OCI-LY7 (cell line): ENCODE measurements at regions not wholly inside any gene's neighbourhood (a gene's known extent, or its start where the extent isn't known, plus 50 kb on each side); places are given as distances from the start of the nearest gene placed in this dataset.

Source experiments
- BruUV-seq: library from RNA; stranded (reverse); fragments of 400-500 nt; replicated peaks from 2 replicates; lab custom pipeline; 2021; lab: Mats Ljungman, UMichigan
- CTCF ChIA-PET: fragments of 300-600 bp; sonication (Branson Sonifier 250); formaldehyde crosslinking; loops from one replicate; lab custom pipeline; 2022; ENCODE audit warnings: antibody characterized with exemption; ENCODE audit not compliant: unreplicated experiment; lab: Charles Lee
- POLR2A ChIA-PET: fragments of 300-600 bp; sonication (Branson Sonifier 250); formaldehyde crosslinking; loops from one replicate; lab custom pipeline; 2022; ENCODE audit warnings: antibody characterized with exemption; lab: Charles Lee
- DNase-seq: peaks from one replicate; pipeline ENCODE4 v3.0.0-alpha.2; 2015; ENCODE audit warnings: low spot score
- H2AFZ ChIP-seq: fragments of 200-600 bp; sonication (generic), shearing (Covaris generic); 2 replicates; pipeline ENCODE4 v1.6.1; 2014; ENCODE audit warnings: mild to moderate bottlenecking, antibody characterized with exemption, low read length, moderate library complexity
- H3K27ac ChIP-seq: fragments of 200-600 bp; sonication (generic); 2 replicates; pipeline ENCODE4 v1.5.1; 2014; ENCODE audit warnings: mixed run types, low read depth, mild to moderate bottlenecking, moderate library complexity, low read length, inconsistent platforms; ENCODE audit not compliant: poor library complexity, severe bottlenecking
- H3K36me3 ChIP-seq: fragments of 200-600 bp; sonication (generic); 2 replicates; pipeline ENCODE4 v1.6.1; 2014; ENCODE audit warnings: mild to moderate bottlenecking, antibody characterized with exemption, low read length, moderate library complexity, mixed read lengths; ENCODE audit not compliant: insufficient read depth
- H3K4me1 ChIP-seq: fragments of 200-600 bp; sonication (generic); 2 replicates; pipeline ENCODE4 v1.5.1; 2014; ENCODE audit warnings: mild to moderate bottlenecking, low read length; ENCODE audit not compliant: insufficient read depth, poor library complexity, severe bottlenecking
- H3K4me2 ChIP-seq: fragments of 200-600 bp; sonication (generic); 2 replicates; pipeline ENCODE4 v1.6.1; 2014; ENCODE audit warnings: mild to moderate bottlenecking, low read length
- H3K4me3 ChIP-seq: fragments of 200-600 bp; sonication (generic); 2 replicates; pipeline ENCODE4 v1.5.1; 2014; ENCODE audit warnings: mild to moderate bottlenecking, low read depth, low read length; ENCODE audit not compliant: poor library complexity, severe bottlenecking
- H3K79me2 ChIP-seq: fragments of 200-600 bp; sonication (generic); 2 replicates; pipeline ENCODE4 v1.6.1; 2016; ENCODE audit warnings: low read depth, mild to moderate bottlenecking, low read length, moderate library complexity, mixed read lengths; ENCODE audit not compliant: insufficient read depth
- H3K9me2 ChIP-seq: fragments of 200-600 bp; sonication (generic); 2 replicates; pipeline ENCODE4 v1.6.1; 2016; ENCODE audit warnings: mild to moderate bottlenecking, low read length, mixed read lengths; ENCODE audit not compliant: insufficient read depth
- H3K9me3 ChIP-seq: fragments of 200-600 bp; sonication (generic); 2 replicates; pipeline ENCODE4 v1.6.1; 2014; ENCODE audit warnings: mild to moderate bottlenecking, mixed run types, low read length, mixed read lengths
- H4K20me1 ChIP-seq: fragments of 200-600 bp; sonication (generic); 2 replicates; pipeline ENCODE4 v1.6.1; 2014; ENCODE audit warnings: mild to moderate bottlenecking, antibody characterized with exemption, low read length, moderate library complexity, mixed read lengths; ENCODE audit not compliant: insufficient read depth
- CTCF ChIP-seq: fragments of 200-600 bp; sonication (generic); conservative IDR thresholded peaks from 2 replicates; pipeline ENCODE4 v1.5.1; 2014; ENCODE audit warnings: mild to moderate bottlenecking, antibody characterized with exemption, low read length, moderate library complexity, mixed read lengths
- EZH2phosphoT487 ChIP-seq: fragments of 200-600 bp; sonication (generic); IDR thresholded peaks from 2 replicates; pipeline ENCODE4 v1.6.1; 2018; ENCODE audit warnings: low read depth, borderline replicate concordance, mild to moderate bottlenecking, mixed run types, antibody characterized with exemption, low read length, moderate library complexity, mixed read lengths
- intact Hi-C: fragments of 100-400 bp; cut with micrococcal nuclease; formaldehyde crosslinking; loops from one replicate; pipeline ENCODE4 v1.10.0; 2022; ENCODE audit not compliant: unreplicated experiment

- no peaks in the 10 kb centered on the region for H3K9me2 ChIP-seq
- no peak overlapping the region for H2AFZ ChIP-seq
- DNase-seq = no peak
- ChIA-PET POLR2A (no interaction called here), CTCF (no interaction called here)
- no peaks in the 10 kb centered on the region for H3K79me2 ChIP-seq
- H3K9me3 ChIP-seq = no peaks in the 10 kb centered on the region
- no peak overlapping the region for H3K4me2 ChIP-seq
- H3K4me1 ChIP-seq = no peaks in the 10 kb centered on the region
- no peak overlapping the region for H3K4me3 ChIP-seq
- TF ChIP-seq CTCF (no peak), EZH2phosphoT487 (no peak)
- no peak overlapping the region for H3K27ac ChIP-seq
- no peaks in the 10 kb centered on the region for H3K36me3 ChIP-seq
- no TSS peak for BruUV-seq
- H4K20me1 ChIP-seq = no peaks in the 10 kb centered on the region
- intact Hi-C loops = no loop called here
Observed at GRCh38 chr22:49203859-49204598, 623.6 kb downstream of the BRD1 start.

- H3K9me3 ChIP-seq = no peaks in the 10 kb centered on the region
- ChIA-PET CTCF (interaction anchor here (0.7 kb wide), 1 partner anchor 12 kb away, joined by 3 read pairs; no protein-coding TSS in a partner anchor), POLR2A (no interaction called here)
- H3K79me2 ChIP-seq = no peaks in the 10 kb centered on the region
- no peak for TF ChIP-seq CTCF
- no peak for TF ChIP-seq EZH2phosphoT487
- H3K4me1 ChIP-seq = no peaks in the 10 kb centered on the region
- H4K20me1 ChIP-seq = no peaks in the 10 kb centered on the region
- no TSS peak for BruUV-seq
- H3K36me3 ChIP-seq = no peaks in the 10 kb centered on the region
- intact Hi-C loops = no loop called here
- H3K27ac ChIP-seq = no peak overlapping the region
- DNase-seq = no peak
- no peak overlapping the region for H3K4me2 ChIP-seq
- H2AFZ ChIP-seq = no peak overlapping the region
- H3K4me3 ChIP-seq = no peak overlapping the region
- no peaks in the 10 kb centered on the region for H3K9me2 ChIP-seq
Observed at GRCh38 chr22:49203091-49203858, 624.4 kb downstream of the BRD1 start.

- H3K27ac ChIP-seq = no peak overlapping the region
- H3K79me2 ChIP-seq = no peaks in the 10 kb centered on the region
- no peak overlapping the region for H3K4me3 ChIP-seq
- no peaks in the 10 kb centered on the region for H3K36me3 ChIP-seq
- H3K4me2 ChIP-seq = no peak overlapping the region
- no peaks in the 10 kb centered on the region for H3K9me2 ChIP-seq
- H2AFZ ChIP-seq = no peak overlapping the region
- no peaks in the 10 kb centered on the region for H3K9me3 ChIP-seq
- TF ChIP-seq CTCF = no peak
- TF ChIP-seq EZH2phosphoT487 = no peak
- H4K20me1 ChIP-seq = no peaks in the 10 kb centered on the region
- ChIA-PET CTCF (no interaction called here), POLR2A (no interaction called here)
- no TSS peak for BruUV-seq
- no peaks in the 10 kb centered on the region for H3K4me1 ChIP-seq
- no peak for DNase-seq
- intact Hi-C loops = no loop called here
Observed at GRCh38 chr22:49202226-49202625, 625.4 kb downstream of the BRD1 start.
